Posterior cingulate gyrus (tissue), 11 donors: ENCODE measurements at regions not wholly inside any gene's neighbourhood (a gene's known extent, or its start where the extent isn't known, plus 50 kb on each side); places are given as distances from the start of the nearest gene placed in this dataset.
"Not testable (repeated sequence)": the region's sequence is repeated elsewhere in the genome, so short reads cannot be mapped to it uniquely, and the experiment has no call there.

Source experiments
- DNase-seq, 10 donors: peaks; one replicate each; pipeline versions ENCODE4 v3.0.0 to v3.0.0-alpha.2; 2020 to 2021; ENCODE audit warnings: mixed read lengths in 3 of 10
- intact Hi-C: fragments of 100-400 bp; cut with DNase I; formaldehyde crosslinking; loops from one replicate; pipeline ENCODE4 v1.15.1; 2023

GRCh38 chr17:53765609-53766008 lies 57.1 kb upstream of the KIF2B start:
- no peak for DNase-seq
- intact Hi-C loops: no loop called here

- DNase-seq: no peak
- intact Hi-C loops: no loop called here
Observed at GRCh38 chr17:53765129-53765528, 57.6 kb upstream of the KIF2B start.

- peak in 2 of 10 donors; percentile 57 to 59 for DNase-seq
- intact Hi-C loops: no loop called here
Observed at GRCh38 chr17:53757559-53757958, 65.2 kb upstream of the KIF2B start.

GRCh38 chr17:53757116-53757515 lies 65.6 kb upstream of the KIF2B start:
- intact Hi-C loops: not testable (repeated sequence)

GRCh38 chr17:53749178-53749577 lies 73.5 kb upstream of the KIF2B start:
- intact Hi-C loops: no loop called here
- DNase-seq: peak in 5 of 10 donors; percentile 7 to 84 (median 22)

More at GRCh38 chr17:53757116-53757515, 65.6 kb upstream of the KIF2B start:
- peak in 2 of 10 donors; percentile 59 to 75 for DNase-seq

- intact Hi-C loops, DNase-seq: not testable (repeated sequence)
Observed at GRCh38 chr17:53748159-53748820, 74.4 kb upstream of the KIF2B start.

GRCh38 chr17:53740312-53740711 lies 82.4 kb upstream of the KIF2B start:
- intact Hi-C loops: no loop called here
- no peak for DNase-seq

- peak in 1 of 10 donors; percentile 22 for DNase-seq
- intact Hi-C loops: no loop called here
Observed at GRCh38 chr17:53736516-53737240, 86.0 kb upstream of the KIF2B start.

- no peak for DNase-seq
- intact Hi-C loops: no loop called here
Observed at GRCh38 chr17:53724726-53725125, 98.0 kb upstream of the KIF2B start.

GRCh38 chr17:53722407-53722806 lies 100.3 kb upstream of the KIF2B start:
- intact Hi-C loops: no loop called here
- no peak for DNase-seq

GRCh38 chr17:53721101-53721500 lies 101.6 kb upstream of the KIF2B start:
- intact Hi-C loops: no loop called here
- DNase-seq: no peak

GRCh38 chr17:53719229-53719628 lies 103.5 kb upstream of the KIF2B start:
- intact Hi-C loops: no loop called here
- no peak for DNase-seq

- DNase-seq: no peak
- intact Hi-C loops: no loop called here
Observed at GRCh38 chr17:53707566-53707965, 115.2 kb upstream of the KIF2B start.

- DNase-seq: no peak
Observed at GRCh38 chr17:53696286-53696685, 126.4 kb upstream of the KIF2B start.

GRCh38 chr17:53687324-53687723 lies 135.4 kb upstream of the KIF2B start:
- intact Hi-C loops: no loop called here
- DNase-seq: peak in 1 of 10 donors; percentile 66

More at GRCh38 chr17:53696286-53696685, 126.4 kb upstream of the KIF2B start:
- intact Hi-C loops: no loop called here

GRCh38 chr17:53680745-53681144 lies 142.0 kb upstream of the KIF2B start:
- DNase-seq: no peak

GRCh38 chr17:53668854-53669253 lies 153.9 kb upstream of the KIF2B start:
- intact Hi-C loops: no loop called here
- no peak for DNase-seq

More at GRCh38 chr17:53680745-53681144, 142.0 kb upstream of the KIF2B start:
- intact Hi-C loops: no loop called here

- intact Hi-C loops: no loop called here
- DNase-seq: no peak
Observed at GRCh38 chr17:53662608-53663007, 160.1 kb upstream of the KIF2B start.

- intact Hi-C loops: no loop called here
- no peak for DNase-seq
Observed at GRCh38 chr17:53659181-53659580, 163.5 kb upstream of the KIF2B start.

- DNase-seq: no peak
- intact Hi-C loops: no loop called here
Observed at GRCh38 chr17:53655591-53655990, 167.1 kb upstream of the KIF2B start.

GRCh38 chr17:53649201-53649600 lies 173.5 kb upstream of the KIF2B start:
- intact Hi-C loops: no loop called here
- DNase-seq: no peak

- intact Hi-C loops: no loop called here
- no peak for DNase-seq
Observed at GRCh38 chr17:53646835-53647234, 175.9 kb upstream of the KIF2B start.
